GM12875 (cell line): ENCODE measurements at regions not wholly inside any gene's neighbourhood (a gene's known extent, or its start where the extent isn't known, plus 50 kb on each side); places are given as distances from the start of the nearest gene placed in this dataset.

Source experiments
- H3K4me3 ChIP-seq: one replicate; pipeline ENCODE4 v1.5.1; 2011; ENCODE audit warnings: low read depth, low read length, control low read depth
- TF ChIP-seq, protein P1 (sequence below): IDR thresholded peaks from 2 replicates; pipeline ENCODE4 v1.5.1; 2011; ENCODE audit warnings: low read depth, mild to moderate bottlenecking, control low read depth, inconsistent platforms, low read length, moderate library complexity, borderline replicate concordance; ENCODE audit not compliant: insufficient read depth

DNA sequence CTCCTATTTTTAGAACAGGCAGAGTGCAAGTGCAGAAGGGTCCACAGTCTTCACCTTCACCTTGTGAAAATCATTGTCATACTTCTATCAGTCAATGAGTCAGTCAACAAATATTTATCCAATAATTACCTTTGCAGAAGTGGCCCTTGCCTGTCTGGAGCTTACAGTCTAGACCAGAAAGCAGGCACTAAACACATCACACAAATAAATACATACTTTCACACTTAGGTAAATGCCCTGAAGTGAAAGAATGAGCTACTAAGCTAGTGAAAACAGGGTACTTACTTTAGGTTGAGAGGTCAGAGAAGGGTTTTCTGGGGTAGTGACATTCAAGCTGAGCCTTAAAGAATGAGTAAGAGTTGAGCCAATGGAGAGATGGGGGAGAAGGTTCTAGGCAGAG, 421.9 kb upstream of the ADAMTSL1 start:
- TF ChIP-seq, protein P1, sequence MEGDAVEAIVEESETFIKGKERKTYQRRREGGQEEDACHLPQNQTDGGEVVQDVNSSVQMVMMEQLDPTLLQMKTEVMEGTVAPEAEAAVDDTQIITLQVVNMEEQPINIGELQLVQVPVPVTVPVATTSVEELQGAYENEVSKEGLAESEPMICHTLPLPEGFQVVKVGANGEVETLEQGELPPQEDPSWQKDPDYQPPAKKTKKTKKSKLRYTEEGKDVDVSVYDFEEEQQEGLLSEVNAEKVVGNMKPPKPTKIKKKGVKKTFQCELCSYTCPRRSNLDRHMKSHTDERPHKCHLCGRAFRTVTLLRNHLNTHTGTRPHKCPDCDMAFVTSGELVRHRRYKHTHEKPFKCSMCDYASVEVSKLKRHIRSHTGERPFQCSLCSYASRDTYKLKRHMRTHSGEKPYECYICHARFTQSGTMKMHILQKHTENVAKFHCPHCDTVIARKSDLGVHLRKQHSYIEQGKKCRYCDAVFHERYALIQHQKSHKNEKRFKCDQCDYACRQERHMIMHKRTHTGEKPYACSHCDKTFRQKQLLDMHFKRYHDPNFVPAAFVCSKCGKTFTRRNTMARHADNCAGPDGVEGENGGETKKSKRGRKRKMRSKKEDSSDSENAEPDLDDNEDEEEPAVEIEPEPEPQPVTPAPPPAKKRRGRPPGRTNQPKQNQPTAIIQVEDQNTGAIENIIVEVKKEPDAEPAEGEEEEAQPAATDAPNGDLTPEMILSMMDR = no peak

GRCh38 chr9:18056269-18056992, 417.5 kb upstream of the ADAMTSL1 start:
- H3K4me3 ChIP-seq = no peak overlapping the region
- TF ChIP-seq, protein P1 = no peak

More for the DNA sequence above, 421.9 kb upstream of the ADAMTSL1 start:
- H3K4me3 ChIP-seq = no peak overlapping the region

- H3K4me3 ChIP-seq = no peak overlapping the region
- TF ChIP-seq, protein P1 = no peak
Measured at GRCh38 chr9:18056993-18057369, 417.0 kb upstream of the ADAMTSL1 start.

DNA sequence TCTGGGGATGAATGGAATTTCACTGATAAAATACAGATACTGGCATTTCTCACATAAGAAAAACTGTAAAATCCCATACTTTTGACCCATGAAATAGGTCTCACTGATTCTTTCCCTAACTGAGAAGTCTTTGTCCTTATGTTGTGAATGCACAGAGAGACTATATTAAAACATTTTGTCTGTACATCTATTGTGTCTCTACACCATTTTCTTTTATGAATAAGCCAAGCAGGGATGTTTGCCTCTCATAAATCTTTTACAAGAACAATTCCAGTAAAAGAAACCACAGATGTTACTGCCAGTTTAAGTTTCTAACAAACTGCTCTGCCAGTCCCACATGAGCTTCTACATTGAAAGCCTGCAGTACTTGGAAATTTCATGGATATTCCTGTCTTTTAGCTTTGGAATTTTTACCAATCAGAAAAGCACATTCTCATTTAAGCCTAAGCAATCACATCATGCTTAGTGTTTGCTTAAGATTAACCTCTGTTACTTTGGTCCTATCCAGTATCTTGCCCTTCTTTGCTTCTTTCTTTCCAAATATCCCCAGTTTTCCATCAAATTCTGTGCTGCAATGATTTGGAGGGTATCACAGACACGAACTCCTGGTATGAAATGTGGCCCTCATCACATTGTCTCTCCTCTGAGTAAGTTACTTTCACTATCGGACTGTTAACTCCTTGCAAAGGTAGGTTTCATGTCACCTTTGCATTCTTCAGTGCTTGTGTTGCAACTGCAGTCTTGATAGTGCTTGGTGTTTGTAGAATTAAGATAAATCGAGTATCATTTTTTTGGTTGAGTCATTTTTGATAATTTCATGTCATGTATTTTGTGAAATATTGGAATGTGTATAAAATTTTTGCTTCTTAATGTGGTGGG, 415.1 kb upstream of the ADAMTSL1 start:
- H3K4me3 ChIP-seq = no peak overlapping the region
- TF ChIP-seq, protein P1 = no peak

GRCh38 chr9:18059447-18059846, 414.5 kb upstream of the ADAMTSL1 start:
- no peak overlapping the region for H3K4me3 ChIP-seq
- TF ChIP-seq, protein P1 = no peak

DNA sequence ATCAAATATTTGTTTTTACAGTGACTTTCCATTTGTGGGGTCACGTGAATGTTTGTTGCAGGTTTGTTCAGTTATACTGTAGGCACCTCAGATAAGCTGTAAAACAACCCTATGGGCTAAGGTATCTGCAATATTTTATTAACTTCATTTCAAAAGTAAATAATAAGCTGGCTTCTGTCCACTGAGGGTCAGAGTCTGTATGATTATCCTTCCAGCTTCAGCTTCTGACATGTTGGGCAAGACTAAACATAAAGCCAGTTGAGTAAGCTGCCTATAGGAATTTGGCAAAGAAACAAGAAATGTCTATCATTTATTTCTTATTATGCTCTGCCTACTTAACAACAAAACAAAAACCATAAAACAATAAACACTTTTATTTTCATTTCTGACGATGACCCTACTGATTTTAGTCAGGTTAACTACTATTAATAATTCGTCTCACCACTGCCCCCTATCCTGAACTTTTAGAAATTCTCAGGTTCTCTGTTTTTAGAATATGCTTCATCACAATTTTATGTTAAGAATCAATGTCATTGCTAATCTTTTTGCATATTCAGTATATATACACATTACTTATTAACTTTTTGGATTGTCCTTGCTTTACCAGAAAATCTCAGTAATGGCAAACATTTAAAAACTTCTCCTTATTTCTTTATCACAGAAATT, 413.6 kb upstream of the ADAMTSL1 start:
- no peak overlapping the region for H3K4me3 ChIP-seq
- TF ChIP-seq, protein P1 = no peak

- no peak overlapping the region for H3K4me3 ChIP-seq
Measured at GRCh38 chr9:18061332-18061731, 412.6 kb upstream of the ADAMTSL1 start.

More at GRCh38 chr9:18061332-18061731, 412.6 kb upstream of the ADAMTSL1 start:
- TF ChIP-seq, protein P1 = no peak
